GM12878 (cell line): ENCODE measurements at regions not wholly inside any gene's neighbourhood (a gene's known extent, or its start where the extent isn't known, plus 50 kb on each side); places are given as distances from the start of the nearest gene placed in this dataset.

Experiments used
- ATAC-seq: fragments of 200-7000 bp; cut with Tn5 transposase; 3 replicates; pipeline ENCODE4 v1.9.1; 2020; ENCODE audit warnings: mild to moderate bottlenecking, moderate library complexity
- BruUV-seq: library from RNA; stranded (reverse); fragments of 400-500 nt; replicated peaks from 2 replicates; lab custom pipeline; 2021; lab: Mats Ljungman, UMichigan
- CTCF ChIA-PET: fragments of 300-600 bp; sonication (Branson Sonifier 250); formaldehyde crosslinking; extraction: SDS; loops from one replicate; lab custom pipeline; 2021; ENCODE audit warnings: inconsistent platforms; lab: Yijun Ruan, JAX
- POLR2A ChIA-PET: fragments of 350-600 bp; formaldehyde crosslinking; extraction: SDS; loops from one replicate; lab custom pipeline; 2021; ENCODE audit warnings: inconsistent platforms; lab: Charles Lee
- RAD21 ChIA-PET: fragments of 300-600 bp; sonication (Branson Sonifier 250); formaldehyde crosslinking; loops from one replicate; lab custom pipeline; 2023; ENCODE audit warnings: antibody characterized with exemption; ENCODE audit not compliant: unreplicated experiment; lab: Charles Lee
- SMC1A ChIA-PET: fragments of 300-600 bp; sonication (Branson Sonifier 250); formaldehyde crosslinking; loops from one replicate; lab custom pipeline; 2023; ENCODE audit not compliant: unreplicated experiment, uncharacterized antibody; lab: Charles Lee
- DNase-seq: peaks from one replicate; pipeline ENCODE4 v3.0.0-alpha.2; 2011; ENCODE audit warnings: low read depth, low spot score
- FAIRE-seq: peaks from 3 replicates; lab custom pipeline; 2011; peaks lifted over from hg19 to GRCh38; lab: Jason Lieb, UNC
- H2AFZ ChIP-seq: 2 replicates; pipeline ENCODE4 v1.6.0; 2011; ENCODE audit warnings: low read depth, low read length, control low read depth; ENCODE audit not compliant: control insufficient read depth
- H3K27ac ChIP-seq: 2 replicates; pipeline ENCODE4 v1.5.1; 2011; ENCODE audit warnings: control low read depth; ENCODE audit not compliant: control insufficient read depth, insufficient read depth
- H3K27me3 ChIP-seq, 2 experiments: replicated peaks in 1 of 2; 2 replicates each; pipeline versions ENCODE4 v1.6.0 to v1.6.1; 2011; ENCODE audit warnings: low read length in 1 of 2; ENCODE audit not compliant: control insufficient read depth in 2 of 2, insufficient read depth in 2 of 2
- H3K36me3 ChIP-seq, 2 experiments: 2 replicates each; pipeline ENCODE4 v1.5.1; 2011; ENCODE audit warnings: low read length in 1 of 2; ENCODE audit not compliant: control insufficient read depth in 2 of 2, insufficient read depth in 2 of 2
- H3K4me1 ChIP-seq: 2 replicates; pipeline ENCODE4 v1.6.1; 2011; ENCODE audit warnings: mild to moderate bottlenecking, low read length, moderate library complexity, mixed read lengths; ENCODE audit not compliant: control insufficient read depth, insufficient read depth
- H3K4me2 ChIP-seq: 2 replicates; pipeline ENCODE4 v1.6.0; 2011; ENCODE audit warnings: control low read depth; ENCODE audit not compliant: control insufficient read depth, insufficient read depth
- H3K4me3 ChIP-seq: fragments of 200-600 bp; sonication (generic); 2 replicates; pipeline ENCODE4 v1.5.1; 2016
- H3K79me2 ChIP-seq: 2 replicates; pipeline ENCODE4 v1.6.0; 2011; ENCODE audit warnings: low read length; ENCODE audit not compliant: control insufficient read depth, insufficient read depth
- H3K9ac ChIP-seq: 2 replicates; pipeline ENCODE4 v1.8.0; 2011; ENCODE audit warnings: low read length, control low read depth, mixed read lengths; ENCODE audit not compliant: control insufficient read depth, insufficient read depth
- H3K9me3 ChIP-seq: replicated peaks from 3 replicates; pipeline ENCODE4 v1.5.1; 2011; ENCODE audit warnings: mild to moderate bottlenecking, low read length; ENCODE audit not compliant: control insufficient read depth, insufficient read depth
- H4K20me1 ChIP-seq: 2 replicates; pipeline ENCODE4 v1.6.0; 2011; ENCODE audit not compliant: control insufficient read depth, insufficient read depth
- E2F8 ChIP-seq: fragments of 450-650 bp; IDR thresholded peaks from 2 replicates; pipeline ENCODE4 v1.6.1; 2018; ENCODE audit warnings: mild to moderate bottlenecking, low read depth, moderate library complexity; ENCODE audit not compliant: partially characterized antibody
- EP300 ChIP-seq, 2 experiments: fragments of 150-350 bp in 1 of 2; IDR thresholded peaks; 2 replicates each; pipeline ENCODE4 v1.6.1; 2011 to 2012; ENCODE audit warnings: low read depth in 2 of 2, low read length in 2 of 2, borderline replicate concordance in 1 of 2, improper control_type of control experiment in 1 of 2, inconsistent platforms in 1 of 2; ENCODE audit not compliant: control insufficient read depth in 1 of 2
- IRF3 ChIP-seq: fragments of 450-650 bp; IDR thresholded peaks from 2 replicates; pipeline ENCODE4 v1.6.1; 2014; ENCODE audit warnings: mild to moderate bottlenecking
- MEF2A ChIP-seq: IDR thresholded peaks from 2 replicates; pipeline ENCODE4 v1.6.1; 2011; ENCODE audit warnings: low read depth, mild to moderate bottlenecking, low read length, moderate library complexity; ENCODE audit not compliant: insufficient read depth
- POLR2AphosphoS2 ChIP-seq: IDR thresholded peaks from 2 replicates; pipeline ENCODE4 v1.6.1; 2011; ENCODE audit warnings: low read depth, mild to moderate bottlenecking, low read length, improper control_type of control experiment, moderate library complexity
- POLR2AphosphoS5 ChIP-seq: IDR thresholded peaks from 2 replicates; pipeline ENCODE4 v1.6.1; 2011; ENCODE audit warnings: mild to moderate bottlenecking, low read length, inconsistent platforms
- RFX5 ChIP-seq: IDR thresholded peaks from 2 replicates; pipeline ENCODE4 v1.6.1; 2011; ENCODE audit warnings: low read depth, low read length, improper control_type of control experiment
- ZNF622 ChIP-seq: fragments of 450-650 bp; IDR thresholded peaks from 2 replicates; pipeline ENCODE4 v1.6.1; 2017; ENCODE audit warnings: mild to moderate bottlenecking, inconsistent platforms
- ZNF687 ChIP-seq: fragments of 450-650 bp; IDR thresholded peaks from 2 replicates; pipeline ENCODE4 v1.6.1; 2017; ENCODE audit warnings: mild to moderate bottlenecking, moderate library complexity
- WGBS: methylation state at CpG from one replicate; pipeline ENCODE4 v1.1.6; 2016; ENCODE audit warnings: low lambda C conversion rate; ENCODE audit not compliant: insufficient replicate concordance, insufficient coverage; ENCODE audit errors: missing lambda C conversion rate; 5-methylcytosine and 5-hydroxymethylcytosine counted together
- in situ Hi-C: fragments of 300-500 bp; cut with MboI; formaldehyde crosslinking; loops from 9 replicates; pipeline ENCODE4 v1.14.3; 2018; ENCODE audit warnings: mixed read lengths
- intact Hi-C: fragments of 100-400 bp; cut with micrococcal nuclease; formaldehyde crosslinking; loops from one replicate; pipeline ENCODE4 v1.14.2; 2022; ENCODE audit not compliant: unreplicated experiment

GRCh38 chr7:25521236-25521635, 292.9 kb upstream of the NPVF start:
- SMC1A ChIA-PET = no interaction called here
- H3K9ac ChIP-seq = no peak overlapping the region
- CTCF ChIA-PET = no interaction called here
- H3K27ac ChIP-seq = no peak overlapping the region
- DNase-seq (no peak), ATAC-seq (no peak), FAIRE-seq (no peak)
- intact Hi-C loops (no loop called here), in situ Hi-C loops (no loop called here)
- H3K4me3 ChIP-seq = no peak overlapping the region
- POLR2A ChIA-PET = no interaction called here
- no peak overlapping the region for H2AFZ ChIP-seq
- RAD21 ChIA-PET = no interaction called here
- 52% methylated on average over 5 of the region's 6 CpGs for WGBS
- no TSS peak for BruUV-seq
- H3K36me3 ChIP-seq = no peaks in the 10 kb centered on the region
- no peaks in the 10 kb centered on the region for H4K20me1 ChIP-seq
- peaks cover 0 to 3% of the 10 kb centered on the region in 2 experiments; a peak in 1 of 4 replicates for H3K27me3 ChIP-seq
- H3K4me2 ChIP-seq = no peak overlapping the region
- TF ChIP-seq RFX5 = no peak
- TF ChIP-seq ZNF687 = no peak
- TF ChIP-seq POLR2AphosphoS5 = no peak
- no peak for TF ChIP-seq MEF2A
- TF ChIP-seq E2F8 = no peak
- no peak for TF ChIP-seq POLR2AphosphoS2
- TF ChIP-seq IRF3 = no peak
- no peak for TF ChIP-seq EP300 (IDR thresholded peaks at IDR 0.05; ENCODE audit: borderline replicate concordance in 1 of 2, control insufficient read depth in 1 of 2, low read depth in 2 of 2, low read length in 2 of 2)
- no peak for TF ChIP-seq ZNF622
- no peaks in the 10 kb centered on the region for H3K79me2 ChIP-seq
- no peaks in the 10 kb centered on the region for H3K9me3 ChIP-seq
- H3K4me1 ChIP-seq = no peaks in the 10 kb centered on the region
